Osteoblast (primary cell): ENCODE measurements at regions not wholly inside any gene's neighbourhood (a gene's known extent, or its start where the extent isn't known, plus 50 kb on each side); places are given as distances from the start of the nearest gene placed in this dataset.

Experiments
- DNase-seq: peaks from one replicate; pipeline ENCODE4 v3.0.0; 2011; ENCODE audit warnings: low spot score, mixed read lengths; ENCODE audit not compliant: insufficient read length; ENCODE audit errors: missing footprints
- H2AFZ ChIP-seq: 2 replicates; pipeline ENCODE4 v1.6.0; 2011; ENCODE audit warnings: mild to moderate bottlenecking, low read length
- H3K27ac ChIP-seq: 2 replicates; pipeline ENCODE4 v1.5.1; 2011; ENCODE audit warnings: mild to moderate bottlenecking, low read depth, low read length, moderate library complexity
- H3K27me3 ChIP-seq: 2 replicates; pipeline ENCODE4 v1.6.0; 2012; ENCODE audit warnings: mild to moderate bottlenecking, control low read depth, inconsistent platforms, low read length, moderate library complexity; ENCODE audit not compliant: insufficient read depth
- H3K36me3 ChIP-seq: 2 replicates; pipeline ENCODE4 v1.5.1; 2011; ENCODE audit warnings: mild to moderate bottlenecking, low read length, control low read depth, moderate library complexity; ENCODE audit not compliant: insufficient read depth
- H3K4me1 ChIP-seq: 2 replicates; pipeline ENCODE4 v1.5.1; 2011; ENCODE audit warnings: mild to moderate bottlenecking, low read length, control low read depth, moderate library complexity; ENCODE audit not compliant: insufficient read depth
- H3K4me2 ChIP-seq: 2 replicates; pipeline ENCODE4 v1.6.0; 2011; ENCODE audit warnings: mild to moderate bottlenecking, low read length; ENCODE audit not compliant: insufficient read depth
- H3K4me3 ChIP-seq: fragments of 200-600 bp; sonication (generic); 3 replicates; pipeline ENCODE4 v1.5.1; 2012; ENCODE audit warnings: mild to moderate bottlenecking, low read length, inconsistent platforms; ENCODE audit not compliant: insufficient read depth
- H3K79me2 ChIP-seq: 2 replicates; pipeline ENCODE4 v1.6.0; 2012; ENCODE audit warnings: mild to moderate bottlenecking, low read length, control low read depth, inconsistent platforms; ENCODE audit not compliant: insufficient read depth
- H3K9me3 ChIP-seq: 2 replicates; pipeline ENCODE4 v1.5.1; 2011; ENCODE audit warnings: low read depth, low read length, control low read depth
- H4K20me1 ChIP-seq: 2 replicates; pipeline ENCODE4 v1.6.0; 2012; ENCODE audit warnings: mild to moderate bottlenecking, low read length, control low read depth; ENCODE audit not compliant: insufficient read depth
- CTCF ChIP-seq: IDR thresholded peaks from 2 replicates; pipeline ENCODE4 v1.5.1; 2011; ENCODE audit warnings: mild to moderate bottlenecking, low read depth, low read length, moderate library complexity; ENCODE audit errors: extremely low read depth

DNA sequence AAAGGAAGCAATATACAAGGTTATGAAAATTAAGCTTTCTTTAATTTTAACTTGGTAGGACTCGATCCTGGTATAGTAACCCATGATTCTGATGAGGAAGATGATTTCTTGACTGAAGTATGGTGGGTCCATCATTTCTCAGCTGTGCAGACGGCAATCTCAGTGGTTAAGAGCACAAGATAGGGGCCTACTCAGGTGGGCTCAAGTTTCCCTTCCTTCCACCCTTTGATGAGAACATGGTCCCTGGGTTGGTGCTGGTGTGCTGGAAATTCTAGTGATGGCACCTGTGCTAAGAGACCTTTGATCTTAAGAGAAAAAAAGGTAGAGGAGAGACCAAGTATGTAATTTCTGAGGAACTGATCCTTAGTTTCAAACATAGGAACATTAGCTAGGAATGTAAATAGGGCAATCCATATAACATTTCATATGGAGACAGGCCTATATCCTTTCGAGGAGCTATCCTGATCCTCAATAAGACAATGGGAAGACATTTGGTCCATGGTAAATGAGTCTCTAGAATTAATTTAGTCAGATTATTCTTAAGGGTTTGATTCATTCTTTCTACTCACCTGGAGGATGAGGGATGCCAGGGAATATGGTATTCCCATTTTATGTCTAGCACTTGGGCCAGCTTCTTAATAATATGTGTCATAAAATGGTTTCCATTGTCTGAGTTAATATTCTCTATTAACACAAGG is 104.5 kb upstream of the NECTIN3 start:
- Histone ChIP-seq H3K36me3 (no peaks in the 10 kb centered on the region), H3K9me3 (peaks cover 2% of the 10 kb centered on the region), H3K79me2 (no peaks in the 10 kb centered on the region), H3K27me3 (no peaks in the 10 kb centered on the region), H3K4me1 (no peaks in the 10 kb centered on the region), H3K27ac (no peak overlapping the region), H4K20me1 (no peaks in the 10 kb centered on the region), H3K4me2 (no peak overlapping the region), H3K4me3 (no peak overlapping the region), H2AFZ (no peak overlapping the region)
- TF ChIP-seq CTCF = no peak
- DNase-seq = no peak

- Histone ChIP-seq H3K9me3 (peaks cover 2% of the 10 kb centered on the region), H3K27me3 (no peaks in the 10 kb centered on the region), H3K4me2 (no peak overlapping the region), H3K79me2 (no peaks in the 10 kb centered on the region), H3K36me3 (no peaks in the 10 kb centered on the region), H3K4me1 (no peaks in the 10 kb centered on the region), H3K4me3 (no peak overlapping the region), H3K27ac (no peak overlapping the region), H4K20me1 (no peaks in the 10 kb centered on the region), H2AFZ (peak overlapping the region; percentile 22)
- no peak for DNase-seq
- no peak for TF ChIP-seq CTCF
Measured at GRCh38 chr3:110968076-110968475, 103.5 kb upstream of the NECTIN3 start.

DNA sequence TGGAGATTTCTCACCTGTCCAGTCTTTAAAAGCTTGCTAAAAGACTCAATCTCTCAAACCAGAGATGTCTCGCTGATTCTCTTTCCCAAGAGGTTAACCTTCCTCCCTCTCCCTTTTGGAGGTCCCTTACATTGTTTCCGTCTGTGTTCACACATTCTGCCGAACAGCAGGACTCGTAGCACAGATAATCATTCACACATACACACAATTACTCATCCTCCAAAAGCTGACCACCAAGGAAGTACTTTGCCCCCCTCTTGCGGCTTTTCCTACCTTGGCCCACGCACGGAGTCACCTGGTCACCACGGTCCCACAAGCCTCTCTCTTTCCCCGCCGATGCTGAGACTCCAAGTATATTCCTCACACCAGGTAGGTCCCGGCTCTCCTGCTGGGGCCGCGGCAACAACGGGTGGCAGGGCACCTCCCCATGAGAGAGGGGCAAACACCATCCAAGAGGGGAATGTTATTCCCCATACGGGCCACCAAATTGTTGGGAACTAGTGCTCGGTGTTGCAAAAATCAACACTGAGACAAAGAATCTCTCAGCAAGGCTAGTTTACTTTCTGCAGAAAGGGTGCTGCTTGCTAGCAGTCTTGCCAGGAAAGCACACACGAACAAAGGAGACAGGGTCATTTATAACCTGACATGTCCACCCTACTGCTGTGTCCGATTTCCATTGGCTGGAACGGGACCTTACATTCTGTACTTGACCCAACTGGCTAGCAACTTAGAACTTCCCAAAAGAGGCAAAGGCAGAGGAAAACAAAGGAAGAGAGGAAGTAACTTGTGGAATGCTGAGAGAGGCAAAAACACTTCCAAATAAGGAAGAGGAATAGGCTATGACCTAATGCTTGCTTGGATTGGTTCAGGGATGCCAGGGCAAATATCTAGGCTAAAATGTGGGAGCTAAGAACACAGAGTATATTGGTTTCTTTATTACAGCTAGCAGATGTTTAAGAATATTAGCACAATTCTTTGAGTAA is 102.1 kb upstream of the NECTIN3 start:
- Histone ChIP-seq H4K20me1 (no peaks in the 10 kb centered on the region), H3K27ac (no peak overlapping the region), H3K79me2 (no peaks in the 10 kb centered on the region), H3K4me3 (no peak overlapping the region), H3K4me1 (no peaks in the 10 kb centered on the region), H2AFZ (no peak overlapping the region), H3K4me2 (no peak overlapping the region), H3K27me3 (no peaks in the 10 kb centered on the region), H3K36me3 (no peaks in the 10 kb centered on the region), H3K9me3 (peaks cover 2% of the 10 kb centered on the region)
- no peak for TF ChIP-seq CTCF
- DNase-seq = no peak
